ENCODE measurements at regions not wholly inside any gene's neighbourhood (a gene's known extent, or its start where the extent isn't known, plus 50 kb on each side); places are given as distances from the start of the nearest gene placed in this dataset.

DNA sequence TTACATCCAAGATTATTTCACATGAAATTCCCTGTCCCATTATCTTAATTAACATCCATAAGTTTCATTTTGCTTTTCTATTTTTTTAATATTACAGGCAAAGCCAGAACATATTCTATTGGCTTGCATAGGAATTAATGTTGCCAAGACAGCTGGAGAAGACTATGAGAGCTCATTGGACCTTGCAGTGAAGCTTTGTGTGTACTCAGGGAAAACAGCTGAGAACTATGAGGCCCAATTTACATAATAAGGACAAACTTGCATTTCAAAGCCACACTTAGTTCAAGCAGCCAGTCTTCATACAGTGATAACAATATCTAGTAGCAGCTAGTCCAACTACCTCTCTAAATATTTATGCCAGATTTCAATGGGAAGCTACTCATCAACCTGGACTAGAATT lies 134.4 kb downstream of the DDX53 start:
- ChIA-PET CTCF (no interaction called here), POLR2A (no interaction called here)
- ATAC-seq (no peak), DNase-seq (no peak)
- no peaks in the 10 kb centered on the region for H3K27me3 Mint-ChIP-seq (ENCODE audit: low read depth)
- no peak overlapping the region for H3K27ac Mint-ChIP-seq
- H3K9me3 Mint-ChIP-seq (ENCODE audit: insufficient read depth): no peaks in the 10 kb centered on the region
- H3K4me3 Mint-ChIP-seq: no peak overlapping the region
- H3K36me3 Mint-ChIP-seq (ENCODE audit: low read depth): no peaks in the 10 kb centered on the region
- H3K4me1 Mint-ChIP-seq (ENCODE audit: low read depth): no peaks in the 10 kb centered on the region

DNA sequence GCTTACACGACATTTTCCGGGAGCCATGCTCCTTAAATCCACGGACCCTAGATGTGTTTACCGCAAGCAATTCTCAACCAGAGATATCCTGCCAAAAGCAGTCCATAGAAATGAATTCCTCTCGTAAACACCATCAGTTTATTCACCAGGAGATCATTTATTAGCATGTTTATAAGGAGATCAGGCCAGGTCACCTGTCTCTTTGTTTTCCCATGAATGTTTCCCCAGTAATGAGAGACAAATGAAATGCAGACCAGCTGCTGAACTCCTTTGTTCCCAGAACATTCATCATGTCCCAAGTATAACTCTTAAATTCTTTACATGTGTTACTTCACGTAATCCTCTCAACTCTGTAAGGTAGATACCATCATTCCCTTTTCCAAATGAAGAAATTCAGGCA lies 137.1 kb downstream of the DDX53 start:
- ChIA-PET CTCF (no interaction called here), POLR2A (no interaction called here)
- DNase-seq (no peak), ATAC-seq (no peak)
- no peak overlapping the region for H3K4me3 Mint-ChIP-seq
- no peak overlapping the region for H3K27ac Mint-ChIP-seq
- no peaks in the 10 kb centered on the region for H3K27me3 Mint-ChIP-seq (ENCODE audit: low read depth)
- H3K36me3 Mint-ChIP-seq (ENCODE audit: low read depth): no peaks in the 10 kb centered on the region
- H3K9me3 Mint-ChIP-seq (ENCODE audit: insufficient read depth): no peaks in the 10 kb centered on the region
- H3K4me1 Mint-ChIP-seq (ENCODE audit: low read depth): no peaks in the 10 kb centered on the region

DNA sequence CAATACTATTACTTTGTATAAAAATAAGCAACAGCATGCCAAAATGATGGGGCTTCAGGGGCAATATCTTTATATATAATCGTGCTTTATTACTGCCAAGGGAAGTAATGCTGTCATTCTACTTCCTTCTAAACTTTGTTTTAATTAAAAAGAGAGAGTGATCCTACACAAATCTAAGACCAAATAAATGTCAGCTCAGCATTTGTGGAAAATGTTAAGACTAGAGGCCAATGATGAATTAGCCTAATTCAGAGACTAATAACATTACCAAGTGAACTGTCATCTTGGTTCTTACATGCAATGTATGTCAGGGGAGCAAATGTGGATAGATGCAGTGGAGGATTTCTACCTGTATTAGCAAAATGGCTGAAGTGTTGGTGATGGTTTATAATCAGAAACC lies 166.4 kb upstream of the PTCHD1 start:
- no peaks in the 10 kb centered on the region for H3K9me3 Mint-ChIP-seq (ENCODE audit: insufficient read depth)
- no peaks in the 10 kb centered on the region for H3K4me1 Mint-ChIP-seq (ENCODE audit: low read depth)
- H3K27ac Mint-ChIP-seq: no peak overlapping the region
- no peak overlapping the region for H3K4me3 Mint-ChIP-seq
- ChIA-PET POLR2A (no interaction called here), CTCF (no interaction called here)
- no peak for ATAC-seq
- no peak for DNase-seq
- H3K36me3 Mint-ChIP-seq (ENCODE audit: low read depth): no peaks in the 10 kb centered on the region
- H3K27me3 Mint-ChIP-seq (ENCODE audit: low read depth): no peaks in the 10 kb centered on the region

DNA sequence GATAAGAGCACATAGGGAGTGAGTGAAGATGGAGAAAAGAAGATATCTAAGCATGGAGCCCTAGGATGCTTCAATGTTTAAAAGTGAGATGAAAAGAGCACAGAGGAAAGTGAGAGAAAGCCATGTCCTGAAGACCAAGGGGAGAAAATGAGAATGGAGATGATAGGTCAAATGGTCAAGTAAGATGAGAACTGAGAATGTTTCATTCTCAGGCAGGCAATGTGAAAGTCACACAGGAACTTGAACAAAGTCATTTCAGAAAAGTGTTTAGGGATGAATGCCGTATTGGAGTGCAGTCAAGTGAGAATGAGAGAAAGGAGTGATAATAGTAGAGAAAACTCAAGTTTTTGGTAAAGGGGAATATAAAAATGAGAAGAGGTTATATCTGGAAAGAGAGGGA lies 148.7 kb upstream of the PTCHD1 start:
- no peaks in the 10 kb centered on the region for H3K36me3 Mint-ChIP-seq (ENCODE audit: low read depth)
- CTCF ChIA-PET: no interaction called here
- no peak for DNase-seq

DNA sequence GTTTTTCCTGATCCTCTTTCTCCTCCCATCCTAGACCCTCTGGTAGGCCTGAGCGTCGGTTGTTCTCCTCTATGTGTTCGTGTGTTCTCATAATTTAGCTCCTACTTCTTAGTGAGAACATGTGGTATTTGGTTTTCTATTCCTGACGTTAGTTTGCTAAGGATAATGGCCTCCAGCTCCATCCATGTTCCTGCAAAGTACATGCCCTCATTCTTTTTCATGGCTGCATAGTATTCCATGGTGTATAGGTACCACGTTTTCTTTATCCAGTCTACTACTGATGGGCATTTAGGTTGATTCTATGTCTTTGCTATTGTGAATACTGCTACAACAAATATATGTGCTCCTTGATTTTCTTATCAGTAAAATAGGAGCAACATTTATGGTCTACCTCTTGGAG lies 146.8 kb upstream of the PTCHD1 start:
- no peaks in the 10 kb centered on the region for H3K36me3 Mint-ChIP-seq (ENCODE audit: low read depth)
- no peaks in the 10 kb centered on the region for H3K9me3 Mint-ChIP-seq (ENCODE audit: insufficient read depth)
- CTCF ChIA-PET: no interaction called here
- DNase-seq: no peak
- H3K27ac Mint-ChIP-seq: no peak overlapping the region
- ATAC-seq: no peak
- POLR2A ChIA-PET: no interaction called here
- H3K27me3 Mint-ChIP-seq (ENCODE audit: low read depth): no peaks in the 10 kb centered on the region
- no peaks in the 10 kb centered on the region for H3K4me1 Mint-ChIP-seq (ENCODE audit: low read depth)
- no peak overlapping the region for H3K4me3 Mint-ChIP-seq

More for the DNA sequence above, 148.7 kb upstream of the PTCHD1 start:
- H3K9me3 Mint-ChIP-seq (ENCODE audit: insufficient read depth): no peaks in the 10 kb centered on the region
- no peak overlapping the region for H3K27ac Mint-ChIP-seq
- H3K4me3 Mint-ChIP-seq: no peak overlapping the region
- H3K4me1 Mint-ChIP-seq (ENCODE audit: low read depth): no peaks in the 10 kb centered on the region
- POLR2A ChIA-PET: no interaction called here
- no peaks in the 10 kb centered on the region for H3K27me3 Mint-ChIP-seq (ENCODE audit: low read depth)
- no peak for ATAC-seq

DNA sequence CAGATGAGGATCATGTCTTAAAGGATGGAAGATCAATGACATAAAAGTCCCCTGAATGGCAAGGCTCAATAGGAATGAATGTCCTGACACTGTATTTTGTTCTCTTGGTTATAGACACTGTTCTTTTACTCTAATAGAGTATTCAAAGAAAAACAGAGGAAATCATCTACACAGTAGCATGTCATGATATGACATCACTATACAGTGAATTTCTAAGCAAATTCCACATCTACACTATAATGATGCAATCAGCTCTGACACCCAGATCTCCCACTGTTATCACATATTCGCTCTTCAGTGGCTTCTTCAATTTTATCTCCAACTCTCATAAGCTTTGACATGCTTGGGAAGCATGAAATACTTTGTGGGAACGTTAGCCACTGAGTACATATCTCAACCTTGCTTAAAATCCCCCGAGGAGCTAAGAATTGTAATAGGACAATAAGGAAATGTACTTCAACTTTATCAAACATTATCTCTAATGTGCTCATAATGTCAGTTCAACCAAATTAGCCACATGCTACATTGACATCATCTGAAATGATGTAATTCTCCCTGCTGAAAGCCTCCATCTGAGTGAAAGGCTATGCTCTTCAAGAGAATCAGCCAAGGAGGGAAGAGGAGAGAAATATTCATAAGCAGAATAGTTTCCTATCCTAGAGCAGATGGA lies 139.6 kb upstream of the PTCHD1 start:
- Mint-ChIP-seq H3K36me3 (ENCODE audit: low read depth) (no peaks in the 10 kb centered on the region), H3K4me3 (no peak overlapping the region), H3K9me3 (ENCODE audit: insufficient read depth) (no peaks in the 10 kb centered on the region), H3K4me1 (ENCODE audit: low read depth) (no peaks in the 10 kb centered on the region), H3K27ac (no peak overlapping the region), H3K27me3 (ENCODE audit: low read depth) (no peaks in the 10 kb centered on the region)
- ATAC-seq: no peak
- no peak for DNase-seq
- ChIA-PET POLR2A (no interaction called here), CTCF (no interaction called here)

DNA sequence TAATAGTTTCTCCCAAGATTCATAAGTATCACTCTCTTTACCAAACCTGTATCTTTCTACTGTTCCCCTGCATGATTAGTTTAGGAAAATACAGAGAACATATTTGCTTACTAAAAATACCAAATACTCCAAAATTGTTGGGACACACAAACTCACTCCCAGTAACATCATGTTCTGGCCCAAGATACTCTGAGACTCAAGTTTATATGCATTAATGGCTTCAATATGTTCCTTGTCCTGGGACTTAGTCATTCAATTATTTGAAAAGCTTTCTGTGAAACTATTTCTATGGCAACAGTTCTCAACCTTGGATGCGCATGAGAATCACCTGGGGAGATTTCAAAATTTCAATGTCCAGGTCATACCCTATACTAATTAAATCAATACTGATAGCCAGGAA lies 138.9 kb upstream of the PTCHD1 start:
- no peaks in the 10 kb centered on the region for H3K27me3 Mint-ChIP-seq (ENCODE audit: low read depth)
- no peaks in the 10 kb centered on the region for H3K9me3 Mint-ChIP-seq (ENCODE audit: insufficient read depth)
- no peak overlapping the region for H3K27ac Mint-ChIP-seq
- POLR2A ChIA-PET: no interaction called here
- CTCF ChIA-PET: no interaction called here
- no peak overlapping the region for H3K4me3 Mint-ChIP-seq
- no peaks in the 10 kb centered on the region for H3K4me1 Mint-ChIP-seq (ENCODE audit: low read depth)
- H3K36me3 Mint-ChIP-seq (ENCODE audit: low read depth): no peaks in the 10 kb centered on the region
- DNase-seq: no peak
- no peak for ATAC-seq

DNA sequence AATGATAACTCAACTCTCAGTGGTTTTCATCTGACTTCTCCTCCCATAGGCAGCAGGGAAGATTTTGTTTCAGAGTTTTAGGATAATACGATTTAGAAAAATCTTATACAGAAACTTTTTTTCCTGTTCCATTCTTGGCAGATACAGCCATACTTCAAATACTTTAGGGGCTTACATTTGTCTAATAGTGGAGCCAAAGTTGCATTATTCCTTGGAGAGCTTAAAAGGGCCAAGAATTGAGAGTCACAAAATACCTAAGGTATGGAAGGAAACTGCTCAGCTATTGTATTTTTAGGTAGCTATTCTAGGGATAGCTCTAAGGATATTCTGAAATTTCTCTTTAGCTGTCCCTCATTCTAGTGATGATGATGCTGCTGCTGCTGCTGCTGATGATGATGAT lies 132.9 kb upstream of the PTCHD1 start:
- no peak for DNase-seq
- ChIA-PET CTCF (no interaction called here), POLR2A (no interaction called here)
- Mint-ChIP-seq H3K4me3 (no peak overlapping the region), H3K36me3 (ENCODE audit: low read depth) (no peaks in the 10 kb centered on the region), H3K4me1 (ENCODE audit: low read depth) (no peaks in the 10 kb centered on the region), H3K27ac (no peak overlapping the region), H3K27me3 (ENCODE audit: low read depth) (no peaks in the 10 kb centered on the region), H3K9me3 (ENCODE audit: insufficient read depth) (no peaks in the 10 kb centered on the region)
- ATAC-seq: no peak

DNA sequence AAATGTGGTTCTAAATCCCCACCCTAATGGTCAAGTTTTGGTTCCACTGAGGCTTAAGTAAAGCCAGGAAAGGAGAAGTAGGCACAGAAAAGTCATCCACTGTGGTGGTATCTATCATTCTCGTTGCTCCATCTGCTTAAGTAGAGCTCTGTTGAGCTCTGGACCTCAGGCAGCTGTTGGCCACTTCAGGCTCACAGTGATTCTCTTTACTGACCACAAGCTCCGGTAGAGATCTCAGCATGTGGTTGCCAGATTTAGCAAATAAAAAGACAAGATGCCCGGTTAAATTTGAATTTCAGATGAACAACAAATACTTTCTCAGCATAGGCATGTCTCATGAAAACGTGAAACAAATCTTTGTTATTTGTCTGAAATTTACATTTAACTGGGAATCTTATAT lies 132.3 kb upstream of the PTCHD1 start:
- Mint-ChIP-seq H3K27ac (no peak overlapping the region), H3K4me3 (no peak overlapping the region), H3K9me3 (ENCODE audit: insufficient read depth) (no peaks in the 10 kb centered on the region), H3K36me3 (ENCODE audit: low read depth) (no peaks in the 10 kb centered on the region), H3K4me1 (ENCODE audit: low read depth) (no peaks in the 10 kb centered on the region), H3K27me3 (ENCODE audit: low read depth) (no peaks in the 10 kb centered on the region)
- CTCF ChIA-PET: no interaction called here
- no peak for ATAC-seq
- POLR2A ChIA-PET: no interaction called here
- DNase-seq: no peak

DNA sequence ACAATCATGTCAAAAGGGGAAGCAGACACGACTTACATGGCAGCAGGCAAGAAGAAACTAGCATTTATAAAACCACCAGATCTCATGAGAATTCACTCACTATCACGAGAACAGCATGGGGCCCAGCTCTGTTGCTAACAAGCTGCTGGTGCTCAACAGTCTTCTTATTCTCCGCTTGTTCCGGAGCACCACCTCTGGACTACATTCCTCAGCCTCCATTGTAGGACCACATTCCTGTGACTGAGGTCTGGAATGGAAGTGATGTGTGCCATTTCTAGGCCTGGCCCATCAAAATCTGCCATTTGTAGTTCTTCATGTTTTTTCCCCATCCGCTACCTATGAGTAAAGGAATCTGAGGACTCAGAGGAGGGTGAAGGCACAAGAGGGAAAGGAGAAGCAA lies 111.5 kb upstream of the PTCHD1 start:
- Mint-ChIP-seq H3K36me3 (ENCODE audit: low read depth) (no peaks in the 10 kb centered on the region), H3K4me1 (ENCODE audit: low read depth) (no peaks in the 10 kb centered on the region), H3K4me3 (no peak overlapping the region), H3K27ac (no peak overlapping the region), H3K27me3 (ENCODE audit: low read depth) (no peaks in the 10 kb centered on the region), H3K9me3 (ENCODE audit: insufficient read depth) (no peaks in the 10 kb centered on the region)
- ChIA-PET CTCF (no interaction called here), POLR2A (no interaction called here)
- ATAC-seq (no peak), DNase-seq (no peak)

DNA sequence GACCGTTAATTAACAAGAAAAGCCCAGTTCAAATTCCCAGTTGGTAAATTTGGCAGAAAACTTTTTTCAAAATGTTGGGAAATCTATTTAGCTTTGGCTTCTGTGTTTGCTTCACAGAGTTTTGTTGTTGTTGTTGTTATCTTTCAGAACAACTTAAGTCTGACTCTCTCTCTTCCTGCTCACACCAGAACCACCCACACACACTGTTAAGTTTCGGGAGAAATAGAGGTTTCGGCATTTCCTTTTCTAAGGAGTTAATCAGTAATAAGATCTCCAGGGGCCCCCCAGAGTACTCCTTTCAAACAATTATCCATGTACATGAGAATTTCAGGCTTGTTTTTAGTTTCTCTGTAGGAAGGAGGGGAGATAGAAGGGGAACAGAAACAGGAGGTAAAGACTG lies 106.2 kb upstream of the PTCHD1 start:
- POLR2A ChIA-PET: no interaction called here
- CTCF ChIA-PET: no interaction called here
- Mint-ChIP-seq H3K4me3 (no peak overlapping the region), H3K4me1 (ENCODE audit: low read depth) (no peaks in the 10 kb centered on the region), H3K27ac (no peak overlapping the region), H3K9me3 (ENCODE audit: insufficient read depth) (no peaks in the 10 kb centered on the region), H3K36me3 (ENCODE audit: low read depth) (no peaks in the 10 kb centered on the region), H3K27me3 (ENCODE audit: low read depth) (no peaks in the 10 kb centered on the region)
- ATAC-seq: no peak
- no peak for DNase-seq

DNA sequence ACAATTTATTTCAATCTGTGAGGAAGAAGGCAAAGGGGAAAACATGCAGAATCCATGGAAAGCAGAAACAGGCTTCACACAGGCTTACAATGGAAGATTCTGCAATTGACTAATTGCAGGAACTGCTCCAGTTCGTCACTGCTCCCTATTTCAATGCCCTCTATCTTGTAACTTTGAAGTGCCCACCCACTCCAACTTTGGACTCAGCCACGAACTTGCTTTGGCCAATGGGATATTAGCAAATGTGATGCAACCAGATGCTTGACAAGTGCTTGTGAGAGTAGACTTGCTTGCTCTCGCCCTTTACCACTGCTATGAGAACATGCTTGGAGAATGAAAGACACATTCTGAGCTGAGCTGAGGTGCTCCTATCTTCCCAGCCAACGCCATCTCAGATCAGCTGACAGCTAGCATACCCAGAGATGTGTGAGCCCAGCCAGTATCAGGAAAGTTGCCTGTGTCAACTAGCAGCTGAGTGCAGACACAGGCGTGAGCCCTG lies 105.7 kb upstream of the PTCHD1 start:
- Mint-ChIP-seq H3K4me1 (ENCODE audit: low read depth) (no peaks in the 10 kb centered on the region), H3K36me3 (ENCODE audit: low read depth) (no peaks in the 10 kb centered on the region), H3K27ac (no peak overlapping the region), H3K27me3 (ENCODE audit: low read depth) (no peaks in the 10 kb centered on the region), H3K4me3 (no peak overlapping the region), H3K9me3 (ENCODE audit: insufficient read depth) (no peaks in the 10 kb centered on the region)
- CTCF ChIA-PET: no interaction called here
- ATAC-seq (no peak), DNase-seq (no peak)
- POLR2A ChIA-PET: no interaction called here

DNA sequence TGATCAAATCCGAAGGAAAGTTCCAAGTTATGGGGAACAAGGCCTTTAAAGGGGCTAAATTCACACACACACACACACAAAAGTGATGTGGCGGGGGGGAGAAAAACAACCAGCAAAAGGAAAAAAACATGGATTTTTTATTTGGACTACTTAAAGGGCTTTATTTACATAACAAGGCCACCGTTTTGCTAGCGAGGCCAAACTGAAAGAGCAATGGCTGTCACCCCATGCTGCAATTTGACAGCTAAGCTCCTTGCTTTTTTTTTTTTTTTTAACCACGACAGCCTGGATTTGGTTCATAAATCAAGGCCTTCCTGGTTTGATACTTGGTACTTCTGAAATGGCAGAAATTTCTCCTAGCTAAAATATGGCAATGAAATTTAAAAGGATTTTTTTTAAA lies 99.6 kb upstream of the PTCHD1 start:
- no peak for ATAC-seq
- Mint-ChIP-seq H3K9me3 (ENCODE audit: insufficient read depth) (no peaks in the 10 kb centered on the region), H3K27ac (no peak overlapping the region)

More for the DNA sequence above, 99.6 kb upstream of the PTCHD1 start:
- no peaks in the 10 kb centered on the region for H3K27me3 Mint-ChIP-seq (ENCODE audit: low read depth)
- H3K4me1 Mint-ChIP-seq (ENCODE audit: low read depth): no peaks in the 10 kb centered on the region
- CTCF ChIA-PET: no interaction called here
- POLR2A ChIA-PET: no interaction called here
- no peak for DNase-seq
- H3K36me3 Mint-ChIP-seq (ENCODE audit: low read depth): no peaks in the 10 kb centered on the region
- no peak overlapping the region for H3K4me3 Mint-ChIP-seq
